ENCODE measurements at regions not wholly inside any gene's neighbourhood (a gene's known extent, or its start where the extent isn't known, plus 50 kb on each side); places are given as distances from the start of the nearest gene placed in this dataset.

DNA sequence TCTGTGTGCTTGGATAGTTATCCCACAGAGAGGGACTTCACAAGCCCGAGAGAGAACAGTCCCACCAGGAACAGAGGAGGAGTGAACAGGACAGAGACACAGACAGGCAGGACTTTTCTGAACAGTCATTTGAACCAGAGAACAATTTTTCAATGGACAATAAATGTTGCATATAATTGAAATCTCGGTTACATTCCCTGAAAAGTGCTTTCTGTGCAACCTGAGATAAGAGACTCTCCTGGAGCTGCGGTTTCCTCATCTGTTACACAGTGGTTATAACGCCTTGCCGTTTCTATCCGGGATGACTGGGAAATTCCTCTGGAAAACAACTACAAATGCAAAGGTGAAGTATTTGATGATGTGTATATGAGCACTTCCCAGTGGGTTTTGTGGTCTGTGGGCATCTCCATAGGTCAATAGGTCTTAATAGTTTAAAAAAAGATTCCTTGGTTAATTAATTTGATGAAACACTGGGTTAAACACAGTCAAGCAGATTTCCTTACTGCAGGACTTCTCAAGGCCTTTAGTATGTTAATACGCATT, 87.2 kb upstream of the HPCAL1 start:
- H3K27me3 ChIP-seq, result no peaks in the 10 kb centered on the region
- H3K4me3 ChIP-seq, result no peak overlapping the region
- no peaks in the 10 kb centered on the region for H3K9me3 ChIP-seq
- H3K36me3 ChIP-seq, result no peaks in the 10 kb centered on the region
- TF ChIP-seq POLR2A (IDR thresholded peaks at IDR 0.05) (no peak), POLR2AphosphoS5 (IDR thresholded peaks at IDR 0.05; ENCODE audit: insufficient read depth in 1 of 2, low read depth in 1 of 2) (no peak)
- TF ChIP-seq, protein P1, sequence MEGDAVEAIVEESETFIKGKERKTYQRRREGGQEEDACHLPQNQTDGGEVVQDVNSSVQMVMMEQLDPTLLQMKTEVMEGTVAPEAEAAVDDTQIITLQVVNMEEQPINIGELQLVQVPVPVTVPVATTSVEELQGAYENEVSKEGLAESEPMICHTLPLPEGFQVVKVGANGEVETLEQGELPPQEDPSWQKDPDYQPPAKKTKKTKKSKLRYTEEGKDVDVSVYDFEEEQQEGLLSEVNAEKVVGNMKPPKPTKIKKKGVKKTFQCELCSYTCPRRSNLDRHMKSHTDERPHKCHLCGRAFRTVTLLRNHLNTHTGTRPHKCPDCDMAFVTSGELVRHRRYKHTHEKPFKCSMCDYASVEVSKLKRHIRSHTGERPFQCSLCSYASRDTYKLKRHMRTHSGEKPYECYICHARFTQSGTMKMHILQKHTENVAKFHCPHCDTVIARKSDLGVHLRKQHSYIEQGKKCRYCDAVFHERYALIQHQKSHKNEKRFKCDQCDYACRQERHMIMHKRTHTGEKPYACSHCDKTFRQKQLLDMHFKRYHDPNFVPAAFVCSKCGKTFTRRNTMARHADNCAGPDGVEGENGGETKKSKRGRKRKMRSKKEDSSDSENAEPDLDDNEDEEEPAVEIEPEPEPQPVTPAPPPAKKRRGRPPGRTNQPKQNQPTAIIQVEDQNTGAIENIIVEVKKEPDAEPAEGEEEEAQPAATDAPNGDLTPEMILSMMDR (IDR thresholded peaks at IDR 0.05), result no peak
- DNase-seq (ENCODE audit: extremely low spot score in 2 of 2), result no peak
- no peak overlapping the region for H3K27ac ChIP-seq
- H3K4me1 ChIP-seq, result no peaks in the 10 kb centered on the region
- intact Hi-C loops (cut with DNase I), result no loop called here

DNA sequence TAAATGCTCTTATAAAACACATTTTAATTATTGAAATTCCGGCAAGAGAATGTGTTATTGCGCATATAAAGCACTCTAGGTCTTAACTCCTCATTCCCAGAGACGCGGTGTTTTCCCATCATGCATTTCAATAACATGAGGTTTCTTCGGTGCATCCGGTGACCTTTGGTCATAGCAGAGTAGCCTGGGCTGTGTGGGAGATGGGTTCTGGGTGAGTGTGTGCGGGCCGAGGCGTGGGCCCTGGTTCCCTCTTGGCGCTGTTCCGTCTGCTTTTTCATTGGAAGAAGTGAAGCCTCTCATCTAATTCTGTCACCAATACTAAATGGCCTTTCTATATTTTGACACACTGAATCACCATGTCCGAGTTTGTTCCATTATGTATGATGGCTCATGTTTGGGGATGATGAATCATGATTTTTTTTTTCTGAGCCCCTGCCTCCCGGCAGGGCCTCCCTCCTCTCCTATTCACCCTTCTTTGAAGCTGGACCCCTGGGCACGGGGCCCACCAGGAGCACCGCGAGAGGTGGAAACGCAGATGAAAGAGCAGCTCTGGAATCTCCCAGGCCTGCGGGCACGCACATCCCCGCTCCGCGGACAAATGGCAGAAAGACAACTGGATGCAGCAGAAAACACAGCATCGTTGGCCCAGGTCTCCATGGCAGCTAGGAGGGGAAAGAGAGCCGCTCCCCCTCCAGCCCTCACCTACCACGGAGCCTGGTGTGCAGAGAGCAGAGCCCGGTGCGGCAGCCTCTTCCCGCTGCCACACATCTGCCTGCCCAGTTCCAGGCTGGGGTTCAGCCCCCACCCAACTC, 85.8 kb upstream of the HPCAL1 start:
- Histone ChIP-seq H3K27me3 (no peaks in the 10 kb centered on the region), H3K27ac (no peak overlapping the region), H3K36me3 (no peaks in the 10 kb centered on the region), H3K9me3 (no peaks in the 10 kb centered on the region), H3K4me3 (no peak overlapping the region), H3K4me1 (no peaks in the 10 kb centered on the region)
- no peak for DNase-seq (ENCODE audit: extremely low spot score in 2 of 2)
- intact Hi-C loops (cut with DNase I), result no loop called here
- TF ChIP-seq, protein P1 (IDR thresholded peaks at IDR 0.05), result no peak
- TF ChIP-seq POLR2AphosphoS5 (IDR thresholded peaks at IDR 0.05; ENCODE audit: insufficient read depth in 1 of 2, low read depth in 1 of 2), result no peak
- no peak for TF ChIP-seq POLR2A (IDR thresholded peaks at IDR 0.05)

DNA sequence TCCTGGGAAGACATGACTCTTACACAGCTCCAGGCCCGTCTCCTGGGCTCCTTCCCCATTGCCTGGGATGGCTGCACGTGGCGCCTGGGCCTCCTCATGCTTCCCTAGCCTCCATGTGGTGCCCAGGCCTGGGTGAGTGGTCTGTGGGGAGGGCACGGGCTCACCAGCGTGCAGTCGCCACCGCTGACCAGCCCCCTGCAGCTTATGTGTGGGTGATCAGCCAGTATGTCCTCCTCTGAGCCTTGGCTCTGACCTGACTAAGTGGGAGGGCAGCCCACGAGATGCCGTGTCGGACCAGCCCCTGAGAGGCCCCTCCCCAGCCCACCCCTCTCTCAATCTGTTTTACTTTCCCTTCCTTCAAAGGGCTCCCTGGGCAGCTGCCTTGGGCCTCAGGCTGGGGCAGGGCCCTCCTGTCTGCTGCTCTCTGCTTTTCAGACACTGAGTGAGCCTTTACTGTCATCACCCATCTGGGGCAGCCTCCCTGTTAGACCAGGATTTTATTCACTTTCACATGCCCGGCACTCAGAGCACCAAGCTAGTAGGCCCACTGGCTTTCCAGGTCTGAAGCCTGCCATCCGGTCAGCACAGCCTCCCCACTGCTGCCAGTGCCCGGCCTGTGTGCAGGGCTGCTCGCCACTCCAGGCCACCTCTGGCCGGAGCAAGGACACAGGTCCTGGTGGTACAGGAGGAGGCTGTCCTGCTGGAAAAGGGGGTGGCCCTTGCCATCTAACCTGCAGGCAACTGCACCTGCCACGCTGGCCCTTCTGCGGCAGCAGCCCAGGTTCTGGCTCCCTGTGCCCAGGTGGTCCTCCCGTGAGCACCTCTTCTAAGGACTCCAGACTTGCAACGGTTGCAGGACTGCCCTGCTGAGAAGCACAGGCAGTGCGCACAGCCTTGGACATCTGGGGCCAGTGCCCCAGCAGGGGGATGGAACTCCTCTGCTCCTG, 84.9 kb upstream of the HPCAL1 start:
- no peak overlapping the region for H3K4me3 ChIP-seq
- H3K27ac ChIP-seq, result no peak overlapping the region
- H3K27me3 ChIP-seq, result no peaks in the 10 kb centered on the region
- H3K9me3 ChIP-seq, result no peaks in the 10 kb centered on the region
- TF ChIP-seq POLR2A (IDR thresholded peaks at IDR 0.05), result no peak
- no peak for TF ChIP-seq POLR2AphosphoS5 (IDR thresholded peaks at IDR 0.05; ENCODE audit: insufficient read depth in 1 of 2, low read depth in 1 of 2)
- TF ChIP-seq, protein P1 (IDR thresholded peaks at IDR 0.05), result no peak
- intact Hi-C loops (cut with DNase I), result no loop called here
- DNase-seq (ENCODE audit: extremely low spot score in 2 of 2), result no peak
- H3K36me3 ChIP-seq, result no peaks in the 10 kb centered on the region
- H3K4me1 ChIP-seq, result no peaks in the 10 kb centered on the region

DNA sequence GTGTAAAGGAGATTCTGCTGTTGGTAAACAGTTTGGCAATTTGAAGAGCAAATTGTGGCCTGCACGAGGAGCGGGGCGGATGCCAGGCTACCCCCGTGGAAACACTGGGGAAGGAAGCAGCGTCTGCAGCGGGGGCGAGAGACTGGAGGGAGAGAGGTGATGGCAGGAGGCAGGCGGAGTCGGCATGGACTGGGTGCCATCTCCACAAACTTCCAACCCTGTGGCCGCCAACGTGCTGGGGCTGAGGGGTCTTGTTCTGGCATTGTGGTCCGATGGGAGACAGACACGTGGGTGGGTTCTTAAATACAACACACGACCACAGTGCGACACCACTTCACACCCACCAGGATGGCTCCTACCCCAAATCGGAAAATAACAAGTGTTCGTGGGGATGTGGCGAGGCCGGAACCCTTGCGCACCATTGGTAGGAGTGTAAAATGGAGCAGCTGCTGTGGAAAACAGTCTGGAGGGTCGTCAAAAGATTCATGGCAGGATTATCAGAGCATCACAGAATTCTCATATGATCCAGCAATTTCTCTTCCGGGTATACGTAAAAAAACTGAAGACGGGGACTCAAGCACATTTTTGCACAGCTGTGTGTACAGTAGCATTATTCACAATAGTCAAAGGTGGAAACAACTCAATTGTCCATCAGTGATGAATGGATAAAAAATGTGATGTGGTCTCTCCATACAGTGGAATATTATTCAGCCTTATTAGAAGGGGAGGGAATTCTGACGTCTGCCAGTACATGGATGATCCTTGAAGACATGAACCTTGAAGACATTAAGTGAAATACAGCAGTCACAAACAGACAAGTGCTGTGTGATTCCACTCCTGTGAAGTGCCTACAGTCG, 82.4 kb upstream of the HPCAL1 start:
- DNase-seq (ENCODE audit: extremely low spot score in 2 of 2), result no peak
- Histone ChIP-seq H3K27me3 (no peaks in the 10 kb centered on the region), H3K27ac (no peak overlapping the region), H3K4me1 (no peaks in the 10 kb centered on the region), H3K9me3 (no peaks in the 10 kb centered on the region), H3K4me3 (no peak overlapping the region), H3K36me3 (no peaks in the 10 kb centered on the region)
- TF ChIP-seq POLR2A (IDR thresholded peaks at IDR 0.05), result no peak
- no peak for TF ChIP-seq POLR2AphosphoS5 (IDR thresholded peaks at IDR 0.05; ENCODE audit: insufficient read depth in 1 of 2, low read depth in 1 of 2)
- TF ChIP-seq, protein P1 (IDR thresholded peaks at IDR 0.05), result no peak
- intact Hi-C loops (cut with DNase I), result no loop called here
